Astrocyte (in vitro differentiated cells and primary cell): ENCODE measurements at regions not wholly inside any gene's neighbourhood (a gene's known extent, or its start where the extent isn't known, plus 50 kb on each side); places are given as distances from the start of the nearest gene placed in this dataset.

Source experiments
- CTCF ChIP-seq: IDR thresholded peaks from 2 replicates; pipeline ENCODE4 v1.5.1; 2011; ENCODE audit warnings: low read depth, mild to moderate bottlenecking, inconsistent platforms, low read length, moderate library complexity; ENCODE audit not compliant: insufficient read depth
- EZH2 ChIP-seq: IDR thresholded peaks from 2 replicates; pipeline ENCODE4 v1.6.1; 2012; ENCODE audit warnings: mild to moderate bottlenecking, low read length, inconsistent platforms; ENCODE audit not compliant: insufficient read depth

GRCh38 chr1:98027103-98027705, 106.4 kb upstream of the DPYD start:
- no peak for TF ChIP-seq CTCF
- TF ChIP-seq EZH2: no peak
